ENCODE measurements at regions not wholly inside any gene's neighbourhood (a gene's known extent, or its start where the extent isn't known, plus 50 kb on each side); places are given as distances from the start of the nearest gene placed in this dataset.

- Histone ChIP-seq H2AFZ (ENCODE audit: low read length) (no peak overlapping the region), H3K9ac (ENCODE audit: low read length) (no peak overlapping the region), H3K79me2 (ENCODE audit: insufficient read depth, low read length) (no peaks in the 10 kb centered on the region), H3F3A (ENCODE audit: insufficient read depth, low read length) (no peaks in the 10 kb centered on the region), H4K20me1 (ENCODE audit: insufficient read depth, low read length) (no peaks in the 10 kb centered on the region), H3K4me3 (ENCODE audit: low read depth, low read length, poor library complexity, severe bottlenecking) (no peak overlapping the region), H3K27ac (ENCODE audit: low read depth, low read length, poor library complexity, severe bottlenecking) (no peak overlapping the region), H3K9me2 (ENCODE audit: low read depth, low read length) (no peaks in the 10 kb centered on the region), H3K9me3 (ENCODE audit: low read length) (no peaks in the 10 kb centered on the region), H3K4me1 (ENCODE audit: insufficient read depth, low read length, severe bottlenecking) (no peaks in the 10 kb centered on the region), H3K36me3 (ENCODE audit: insufficient read depth, low read length) (no peaks in the 10 kb centered on the region), H3K27me3 (ENCODE audit: insufficient read depth, low read length) (0 out of 2 replicates have a peak, but pooled peaks cover 3% of the 10 kb centered on the region), H3K4me2 (ENCODE audit: low read length) (no peak overlapping the region)
- TF ChIP-seq EZH2 (IDR thresholded peaks at IDR 0.05; ENCODE audit: borderline replicate concordance, low read length): no peak
- no peak for TF ChIP-seq CTCF (IDR thresholded peaks at IDR 0.05; ENCODE audit: low read length)
Observed at GRCh38 chr12:125873016-125873415, 807.8 kb downstream of the AACS start.

GRCh38 chr12:125878483-125878882, 813.2 kb downstream of the AACS start:
- no peaks in the 10 kb centered on the region for H3K27me3 ChIP-seq (ENCODE audit: insufficient read depth, low read length)
- TF ChIP-seq EZH2 (IDR thresholded peaks at IDR 0.05; ENCODE audit: borderline replicate concordance, low read length) (no peak), CTCF (IDR thresholded peaks at IDR 0.05; ENCODE audit: low read length) (no peak)
- H3K27ac ChIP-seq (ENCODE audit: low read depth, low read length, poor library complexity, severe bottlenecking): no peak overlapping the region
- no peak overlapping the region for H3K9ac ChIP-seq (ENCODE audit: low read length)
- H3K4me3 ChIP-seq (ENCODE audit: low read depth, low read length, poor library complexity, severe bottlenecking): no peak overlapping the region
- no peaks in the 10 kb centered on the region for H3K36me3 ChIP-seq (ENCODE audit: insufficient read depth, low read length)
- H3K9me2 ChIP-seq (ENCODE audit: low read depth, low read length): no peaks in the 10 kb centered on the region
- H3K9me3 ChIP-seq (ENCODE audit: low read length): no peaks in the 10 kb centered on the region
- no peaks in the 10 kb centered on the region for H3K79me2 ChIP-seq (ENCODE audit: insufficient read depth, low read length)
- H3F3A ChIP-seq (ENCODE audit: insufficient read depth, low read length): no peaks in the 10 kb centered on the region
- H3K4me2 ChIP-seq (ENCODE audit: low read length): no peak overlapping the region
- H2AFZ ChIP-seq (ENCODE audit: low read length): no peak overlapping the region
- H4K20me1 ChIP-seq (ENCODE audit: insufficient read depth, low read length): no peaks in the 10 kb centered on the region
- no peaks in the 10 kb centered on the region for H3K4me1 ChIP-seq (ENCODE audit: insufficient read depth, low read length, severe bottlenecking)

GRCh38 chr12:125882141-125882540, 816.9 kb downstream of the AACS start:
- Histone ChIP-seq H3K27me3 (ENCODE audit: insufficient read depth, low read length) (no peaks in the 10 kb centered on the region), H3K9me2 (ENCODE audit: low read depth, low read length) (no peaks in the 10 kb centered on the region), H3K27ac (ENCODE audit: low read depth, low read length, poor library complexity, severe bottlenecking) (no peak overlapping the region), H4K20me1 (ENCODE audit: insufficient read depth, low read length) (no peaks in the 10 kb centered on the region), H3K4me3 (ENCODE audit: low read depth, low read length, poor library complexity, severe bottlenecking) (no peak overlapping the region), H3K79me2 (ENCODE audit: insufficient read depth, low read length) (no peaks in the 10 kb centered on the region), H3F3A (ENCODE audit: insufficient read depth, low read length) (no peaks in the 10 kb centered on the region), H3K4me1 (ENCODE audit: insufficient read depth, low read length, severe bottlenecking) (no peaks in the 10 kb centered on the region), H3K9me3 (ENCODE audit: low read length) (no peaks in the 10 kb centered on the region), H2AFZ (ENCODE audit: low read length) (no peak overlapping the region), H3K9ac (ENCODE audit: low read length) (no peak overlapping the region), H3K4me2 (ENCODE audit: low read length) (no peak overlapping the region), H3K36me3 (ENCODE audit: insufficient read depth, low read length) (no peaks in the 10 kb centered on the region)
- TF ChIP-seq CTCF (IDR thresholded peaks at IDR 0.05; ENCODE audit: low read length) (no peak), EZH2 (IDR thresholded peaks at IDR 0.05; ENCODE audit: borderline replicate concordance, low read length) (no peak)
